Activated T-helper 17 cell treated with anti-CD3 and anti-CD28 coated beads, Interleukin-2, amount 50 U/mL, for 72 hours (primary cell): ENCODE measurements at regions not wholly inside any gene's neighbourhood (a gene's known extent, or its start where the extent isn't known, plus 50 kb on each side); places are given as distances from the start of the nearest gene placed in this dataset.
"Not testable (repeated sequence)": the region's sequence is repeated elsewhere in the genome, so short reads cannot be mapped to it uniquely, and the experiment has no call there.

ENCODE experiments used
- ATAC-seq: fragments of 150-1000 bp; cut with Tn5 transposase; replicated peaks from 2 replicates; pipeline ENCODE4 v1.10.0; 2021; ENCODE audit warnings: mild to moderate bottlenecking, moderate library complexity
- H3K27ac Mint-ChIP-seq: one replicate; pipeline ENCODE4 v1.8.0; 2022; ENCODE audit warnings: mixed read lengths
- H3K27me3 Mint-ChIP-seq: one replicate; pipeline ENCODE4 v1.8.0; 2022; ENCODE audit warnings: mixed read lengths
- H3K36me3 Mint-ChIP-seq: one replicate; pipeline ENCODE4 v1.8.0; 2022; ENCODE audit warnings: low read depth, mild to moderate bottlenecking, mixed read lengths
- H3K4me1 Mint-ChIP-seq: one replicate; pipeline ENCODE4 v1.8.0; 2022; ENCODE audit warnings: mixed read lengths
- H3K4me3 Mint-ChIP-seq: one replicate; pipeline ENCODE4 v1.8.0; 2022; ENCODE audit warnings: mild to moderate bottlenecking, mixed read lengths
- H3K9me3 Mint-ChIP-seq: one replicate; pipeline ENCODE4 v1.8.0; 2022; ENCODE audit warnings: mixed read lengths

DNA sequence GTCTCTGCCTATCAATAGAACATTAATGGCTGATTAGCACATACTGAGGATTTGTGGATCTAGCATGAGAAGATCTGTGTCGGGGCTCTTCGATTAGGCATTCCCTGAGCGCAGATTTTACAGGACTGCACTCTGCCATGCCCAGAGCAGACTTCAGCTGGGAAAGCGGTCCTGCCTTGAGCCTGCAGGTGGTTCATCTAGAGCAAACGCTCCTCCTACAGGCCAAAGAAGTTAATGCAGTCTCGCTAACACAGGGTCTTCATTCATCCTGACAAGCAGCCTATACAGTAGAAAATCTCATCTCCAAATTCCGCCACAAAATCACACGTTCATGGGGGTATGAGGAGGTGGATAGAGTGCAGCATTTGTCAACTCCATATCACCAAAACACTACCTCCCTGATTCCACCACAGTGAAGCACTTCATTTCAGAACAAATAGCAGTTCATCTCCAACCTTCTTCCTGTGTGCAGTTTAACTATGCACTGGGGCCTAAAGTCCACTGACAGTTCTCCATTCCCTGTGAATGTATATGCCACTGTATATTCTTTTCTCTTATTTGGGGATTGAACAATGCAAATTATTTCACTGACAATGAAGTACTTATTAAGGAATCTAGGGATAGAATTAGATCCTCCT lies 405.8 kb downstream of the IGSF11 start:
- Mint-ChIP-seq H3K27ac (no peak overlapping the region), H3K36me3 (no peaks in the 10 kb centered on the region), H3K4me3 (no peak overlapping the region), H3K27me3 (peaks cover 6% of the 10 kb centered on the region), H3K9me3 (no peaks in the 10 kb centered on the region), H3K4me1 (no peaks in the 10 kb centered on the region)
- ATAC-seq = peak; percentile 38

DNA sequence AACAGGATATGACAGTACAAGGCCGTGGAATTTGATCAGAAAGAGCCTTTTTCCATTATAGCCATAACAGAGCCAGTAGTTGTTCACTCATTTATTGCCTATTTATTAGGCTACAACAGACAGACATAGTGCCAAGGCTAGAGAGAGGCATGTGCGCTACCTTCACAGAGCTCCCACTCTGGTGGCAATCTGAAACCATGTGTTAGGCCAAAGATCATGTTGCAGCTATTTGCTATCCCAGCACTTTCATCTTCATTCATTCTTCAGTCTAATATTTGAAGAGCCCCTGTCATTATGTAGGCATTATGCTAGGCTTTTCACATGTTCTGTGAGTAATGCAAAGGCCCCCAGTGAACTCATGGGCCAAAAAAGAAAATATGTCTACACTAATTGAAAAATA lies 404.8 kb downstream of the IGSF11 start:
- Mint-ChIP-seq H3K4me1 (no peaks in the 10 kb centered on the region), H3K36me3 (no peaks in the 10 kb centered on the region), H3K4me3 (no peak overlapping the region), H3K27me3 (peaks cover 6% of the 10 kb centered on the region), H3K27ac (no peak overlapping the region), H3K9me3 (no peaks in the 10 kb centered on the region)
- no peak for ATAC-seq

- peaks cover 3% of the 10 kb centered on the region for H3K4me1 Mint-ChIP-seq
- H3K4me3 Mint-ChIP-seq = no peak overlapping the region
- H3K27ac Mint-ChIP-seq = no peak overlapping the region
- no peaks in the 10 kb centered on the region for H3K36me3 Mint-ChIP-seq
- ATAC-seq = no peak
- H3K27me3 Mint-ChIP-seq = peaks cover 13% of the 10 kb centered on the region
- H3K9me3 Mint-ChIP-seq = no peaks in the 10 kb centered on the region
Measured at GRCh38 chr3:118635711-118636110, 398.9 kb downstream of the IGSF11 start.

- H3K27ac Mint-ChIP-seq = no peak overlapping the region
- H3K4me3 Mint-ChIP-seq = no peak overlapping the region
- peaks cover 3% of the 10 kb centered on the region for H3K4me1 Mint-ChIP-seq
- H3K9me3 Mint-ChIP-seq = no peaks in the 10 kb centered on the region
- H3K36me3 Mint-ChIP-seq = no peaks in the 10 kb centered on the region
- peaks cover 15% of the 10 kb centered on the region for H3K27me3 Mint-ChIP-seq
- no peak for ATAC-seq
Measured at GRCh38 chr3:118636841-118637240, 397.8 kb downstream of the IGSF11 start.

GRCh38 chr3:118637846-118638245 lies 396.8 kb downstream of the IGSF11 start:
- Mint-ChIP-seq H3K36me3 (no peaks in the 10 kb centered on the region), H3K27me3 (peaks cover 17% of the 10 kb centered on the region), H3K4me3 (no peak overlapping the region), H3K9me3 (no peaks in the 10 kb centered on the region), H3K27ac (no peak overlapping the region), H3K4me1 (peaks cover 3% of the 10 kb centered on the region)
- no peak for ATAC-seq

- H3K36me3 Mint-ChIP-seq = no peaks in the 10 kb centered on the region
- no peak for ATAC-seq
Measured at GRCh38 chr3:118641608-118642007, 393.0 kb downstream of the IGSF11 start.

GRCh38 chr3:118671192-118671591 lies 363.5 kb downstream of the IGSF11 start:
- no peak for ATAC-seq
- H3K4me1 Mint-ChIP-seq = no peaks in the 10 kb centered on the region
- no peak overlapping the region for H3K27ac Mint-ChIP-seq
- H3K27me3 Mint-ChIP-seq = no peaks in the 10 kb centered on the region
- no peak overlapping the region for H3K4me3 Mint-ChIP-seq
- no peaks in the 10 kb centered on the region for H3K36me3 Mint-ChIP-seq
- no peaks in the 10 kb centered on the region for H3K9me3 Mint-ChIP-seq

More at GRCh38 chr3:118641608-118642007, 393.0 kb downstream of the IGSF11 start:
- Mint-ChIP-seq H3K27me3 (peaks cover 19% of the 10 kb centered on the region), H3K9me3 (no peaks in the 10 kb centered on the region), H3K4me3 (no peak overlapping the region), H3K4me1 (no peaks in the 10 kb centered on the region), H3K27ac (no peak overlapping the region)

- Mint-ChIP-seq H3K27ac (no peak overlapping the region), H3K27me3 (no peaks in the 10 kb centered on the region), H3K9me3 (no peaks in the 10 kb centered on the region), H3K36me3 (no peaks in the 10 kb centered on the region), H3K4me3 (no peak overlapping the region), H3K4me1 (no peaks in the 10 kb centered on the region)
- ATAC-seq = no peak
Measured at GRCh38 chr3:118675305-118675704, 359.3 kb downstream of the IGSF11 start.

GRCh38 chr3:118678663-118679062 lies 356.0 kb downstream of the IGSF11 start:
- H3K4me3 Mint-ChIP-seq, H3K36me3 Mint-ChIP-seq, H3K4me1 Mint-ChIP-seq, H3K27ac Mint-ChIP-seq, H3K9me3 Mint-ChIP-seq, ATAC-seq, H3K27me3 Mint-ChIP-seq: not testable (repeated sequence)

- Mint-ChIP-seq H3K4me1 (no peaks in the 10 kb centered on the region), H3K9me3 (no peaks in the 10 kb centered on the region), H3K4me3 (no peak overlapping the region), H3K27me3 (peaks cover 4% of the 10 kb centered on the region), H3K36me3 (no peaks in the 10 kb centered on the region), H3K27ac (no peak overlapping the region)
- no peak for ATAC-seq
Measured at GRCh38 chr3:118682921-118683320, 351.7 kb downstream of the IGSF11 start.

GRCh38 chr3:118683636-118684035 lies 351.0 kb downstream of the IGSF11 start:
- peaks cover 4% of the 10 kb centered on the region for H3K27me3 Mint-ChIP-seq
- no peak overlapping the region for H3K4me3 Mint-ChIP-seq
- no peaks in the 10 kb centered on the region for H3K9me3 Mint-ChIP-seq
- no peak for ATAC-seq
- no peak overlapping the region for H3K27ac Mint-ChIP-seq
- H3K36me3 Mint-ChIP-seq = no peaks in the 10 kb centered on the region
- H3K4me1 Mint-ChIP-seq = no peaks in the 10 kb centered on the region

DNA sequence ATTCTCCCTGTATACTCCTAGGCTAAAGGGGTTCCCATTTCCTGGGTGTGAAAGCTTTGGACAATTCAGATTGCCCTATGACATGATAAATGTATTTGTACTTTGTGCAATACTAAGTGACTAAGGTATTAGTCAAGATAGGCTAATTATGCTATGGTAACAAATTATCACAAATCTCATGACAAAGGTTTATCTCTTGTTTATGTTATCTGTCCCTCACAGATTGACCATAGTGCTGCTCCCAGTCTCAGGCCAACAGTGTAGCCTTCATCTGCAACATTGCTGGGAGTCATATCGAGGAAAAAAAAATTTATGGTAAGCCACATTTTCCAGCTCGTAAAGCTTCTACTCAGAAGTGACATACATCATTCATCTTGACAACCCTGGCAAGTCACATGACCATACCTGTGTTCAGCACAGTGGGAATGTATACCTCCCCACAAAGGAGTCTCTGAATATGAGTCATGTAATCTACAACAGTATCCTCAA lies 346.2 kb downstream of the IGSF11 start:
- no peaks in the 10 kb centered on the region for H3K4me1 Mint-ChIP-seq
- no peak overlapping the region for H3K4me3 Mint-ChIP-seq
- no peaks in the 10 kb centered on the region for H3K9me3 Mint-ChIP-seq
- no peak for ATAC-seq
- no peak overlapping the region for H3K27ac Mint-ChIP-seq
- H3K36me3 Mint-ChIP-seq = no peaks in the 10 kb centered on the region
- H3K27me3 Mint-ChIP-seq = peaks cover 4% of the 10 kb centered on the region

- Mint-ChIP-seq H3K27me3 (peaks cover 9% of the 10 kb centered on the region), H3K4me3 (no peak overlapping the region), H3K27ac (no peak overlapping the region), H3K9me3 (peaks cover 8% of the 10 kb centered on the region), H3K36me3 (no peaks in the 10 kb centered on the region), H3K4me1 (no peaks in the 10 kb centered on the region)
- no peak for ATAC-seq
Measured at GRCh38 chr3:118692416-118692815, 342.2 kb downstream of the IGSF11 start.

GRCh38 chr3:118705487-118706219 lies 329.0 kb downstream of the IGSF11 start:
- H3K4me1 Mint-ChIP-seq = no peaks in the 10 kb centered on the region
- no peak overlapping the region for H3K27ac Mint-ChIP-seq
- H3K9me3 Mint-ChIP-seq = no peaks in the 10 kb centered on the region
- no peaks in the 10 kb centered on the region for H3K27me3 Mint-ChIP-seq
- no peak for ATAC-seq
- H3K4me3 Mint-ChIP-seq = no peak overlapping the region
- no peaks in the 10 kb centered on the region for H3K36me3 Mint-ChIP-seq

DNA sequence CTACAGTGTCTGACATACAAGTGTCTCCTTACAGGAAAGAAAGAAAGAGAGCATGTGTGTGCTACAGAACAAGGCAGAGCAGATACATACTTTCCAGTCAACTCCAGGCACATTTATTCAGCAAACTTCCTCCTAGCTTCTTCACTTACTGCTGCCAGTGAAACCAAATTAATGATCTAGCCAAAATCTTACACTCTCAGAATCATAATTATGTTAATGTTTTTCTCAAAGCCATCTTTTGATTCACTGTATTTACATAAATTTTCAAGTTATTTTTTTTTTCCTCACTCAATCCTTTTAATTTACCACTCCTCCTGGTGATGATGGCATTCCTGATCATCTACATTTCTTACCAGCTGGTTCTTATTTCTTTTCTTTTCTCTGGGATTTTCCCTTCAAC lies 326.7 kb downstream of the IGSF11 start:
- no peaks in the 10 kb centered on the region for H3K36me3 Mint-ChIP-seq
- ATAC-seq = no peak

More for the DNA sequence above, 326.7 kb downstream of the IGSF11 start:
- no peaks in the 10 kb centered on the region for H3K27me3 Mint-ChIP-seq
- H3K9me3 Mint-ChIP-seq = no peaks in the 10 kb centered on the region
- H3K4me3 Mint-ChIP-seq = no peak overlapping the region
- H3K27ac Mint-ChIP-seq = no peak overlapping the region
- H3K4me1 Mint-ChIP-seq = no peaks in the 10 kb centered on the region
